HG03457 (cell line): ENCODE measurements at regions not wholly inside any gene's neighbourhood (a gene's known extent, or its start where the extent isn't known, plus 50 kb on each side); places are given as distances from the start of the nearest gene placed in this dataset.
"Not testable (repeated sequence)": the region's sequence is repeated elsewhere in the genome, so short reads cannot be mapped to it uniquely, and the experiment has no call there.

Experiments
- ATAC-seq: cut with Tn5 transposase; IDR thresholded peaks from one replicate; pipeline ENCODE4 v1.9.1; 2021; ENCODE audit warnings: moderate number of reproducible peaks; ENCODE audit not compliant: unreplicated experiment

- ATAC-seq: no peak
Measured at GRCh38 chr4:114417214-114417613, 181.4 kb upstream of the UGT8 start.

GRCh38 chr4:114420069-114420468, 178.5 kb upstream of the UGT8 start:
- no peak for ATAC-seq

GRCh38 chr4:114423582-114423981, 175.0 kb upstream of the UGT8 start:
- ATAC-seq: peak; percentile 54

GRCh38 chr4:114435116-114435515, 163.5 kb upstream of the UGT8 start:
- no peak for ATAC-seq

GRCh38 chr4:114442856-114443255, 155.8 kb upstream of the UGT8 start:
- ATAC-seq: no peak

GRCh38 chr4:114444211-114444610, 154.4 kb upstream of the UGT8 start:
- ATAC-seq: no peak

GRCh38 chr4:114447963-114448516, 150.6 kb upstream of the UGT8 start:
- ATAC-seq: not testable (repeated sequence)

- ATAC-seq: no peak
Measured at GRCh38 chr4:114458728-114459127, 139.9 kb upstream of the UGT8 start.

- ATAC-seq: no peak
Measured at GRCh38 chr4:114464726-114465272, 133.8 kb upstream of the UGT8 start.

- no peak for ATAC-seq
Measured at GRCh38 chr4:114465766-114466165, 132.8 kb upstream of the UGT8 start.

GRCh38 chr4:114466299-114466698, 132.3 kb upstream of the UGT8 start:
- no peak for ATAC-seq

GRCh38 chr4:114472269-114473032, 126.2 kb upstream of the UGT8 start:
- ATAC-seq: no peak

- ATAC-seq: no peak
Measured at GRCh38 chr4:114474188-114474800, 124.3 kb upstream of the UGT8 start.

GRCh38 chr4:114476310-114476709, 122.3 kb upstream of the UGT8 start:
- no peak for ATAC-seq

GRCh38 chr4:114479595-114479994, 119.0 kb upstream of the UGT8 start:
- no peak for ATAC-seq

- ATAC-seq: no peak
Measured at GRCh38 chr4:114481856-114482255, 116.8 kb upstream of the UGT8 start.

- ATAC-seq: no peak
Measured at GRCh38 chr4:114487101-114487500, 111.5 kb upstream of the UGT8 start.

GRCh38 chr4:114488301-114488982, 110.2 kb upstream of the UGT8 start:
- ATAC-seq: no peak

GRCh38 chr4:114494246-114494803, 104.3 kb upstream of the UGT8 start:
- no peak for ATAC-seq

GRCh38 chr4:114495471-114495928, 103.1 kb upstream of the UGT8 start:
- ATAC-seq: no peak

GRCh38 chr4:114497116-114497515, 101.5 kb upstream of the UGT8 start:
- no peak for ATAC-seq
